ENCODE measurements at regions not wholly inside any gene's neighbourhood (a gene's known extent, or its start where the extent isn't known, plus 50 kb on each side); places are given as distances from the start of the nearest gene placed in this dataset.

GRCh38 chr17:72239548-72239947, 118.7 kb downstream of the SOX9 start:
- Histone ChIP-seq H3K9me3 (ENCODE audit: control insufficient read depth, low read length) (peaks cover 9% of the 10 kb centered on the region), H3K9ac (ENCODE audit: extremely low read depth, low read length, poor library complexity, severe bottlenecking) (no peak overlapping the region), H3K36me3 (ENCODE audit: control insufficient read depth, insufficient read depth, low read length) (no peaks in the 10 kb centered on the region), H3K27me3 (ENCODE audit: control insufficient read depth, insufficient read depth, low read length, poor library complexity, severe bottlenecking) (peaks cover 13% of the 10 kb centered on the region), H3K27ac (ENCODE audit: low read depth, low read length) (no peak overlapping the region), H3K4me3 (ENCODE audit: low read length) (no peak overlapping the region), H3K4me1 (ENCODE audit: control insufficient read depth, insufficient read depth, low read length) (no peaks in the 10 kb centered on the region)
- no peak overlapping the region for H3K27ac Mint-ChIP-seq
- DNase-seq = no peak
- H3K9me3 Mint-ChIP-seq = peaks cover 9% of the 10 kb centered on the region
- 94 to 100% methylated on average over 4 to 5 of the region's 5 CpGs for WGBS, 2 experiments (ENCODE audit: insufficient coverage in 1 of 2, insufficient read length in 1 of 2)
- no peak overlapping the region for H3K4me3 Mint-ChIP-seq
- H3K27me3 Mint-ChIP-seq (ENCODE audit: insufficient read depth) = peaks cover 62% of the 10 kb centered on the region
- H3K36me3 Mint-ChIP-seq (ENCODE audit: low read depth) = no peaks in the 10 kb centered on the region
- peaks cover 4% of the 10 kb centered on the region for H3K4me1 Mint-ChIP-seq
- TF ChIP-seq, protein P1, sequence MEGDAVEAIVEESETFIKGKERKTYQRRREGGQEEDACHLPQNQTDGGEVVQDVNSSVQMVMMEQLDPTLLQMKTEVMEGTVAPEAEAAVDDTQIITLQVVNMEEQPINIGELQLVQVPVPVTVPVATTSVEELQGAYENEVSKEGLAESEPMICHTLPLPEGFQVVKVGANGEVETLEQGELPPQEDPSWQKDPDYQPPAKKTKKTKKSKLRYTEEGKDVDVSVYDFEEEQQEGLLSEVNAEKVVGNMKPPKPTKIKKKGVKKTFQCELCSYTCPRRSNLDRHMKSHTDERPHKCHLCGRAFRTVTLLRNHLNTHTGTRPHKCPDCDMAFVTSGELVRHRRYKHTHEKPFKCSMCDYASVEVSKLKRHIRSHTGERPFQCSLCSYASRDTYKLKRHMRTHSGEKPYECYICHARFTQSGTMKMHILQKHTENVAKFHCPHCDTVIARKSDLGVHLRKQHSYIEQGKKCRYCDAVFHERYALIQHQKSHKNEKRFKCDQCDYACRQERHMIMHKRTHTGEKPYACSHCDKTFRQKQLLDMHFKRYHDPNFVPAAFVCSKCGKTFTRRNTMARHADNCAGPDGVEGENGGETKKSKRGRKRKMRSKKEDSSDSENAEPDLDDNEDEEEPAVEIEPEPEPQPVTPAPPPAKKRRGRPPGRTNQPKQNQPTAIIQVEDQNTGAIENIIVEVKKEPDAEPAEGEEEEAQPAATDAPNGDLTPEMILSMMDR (conservative IDR thresholded peaks at IDR 0.05) = no peak

DNA sequence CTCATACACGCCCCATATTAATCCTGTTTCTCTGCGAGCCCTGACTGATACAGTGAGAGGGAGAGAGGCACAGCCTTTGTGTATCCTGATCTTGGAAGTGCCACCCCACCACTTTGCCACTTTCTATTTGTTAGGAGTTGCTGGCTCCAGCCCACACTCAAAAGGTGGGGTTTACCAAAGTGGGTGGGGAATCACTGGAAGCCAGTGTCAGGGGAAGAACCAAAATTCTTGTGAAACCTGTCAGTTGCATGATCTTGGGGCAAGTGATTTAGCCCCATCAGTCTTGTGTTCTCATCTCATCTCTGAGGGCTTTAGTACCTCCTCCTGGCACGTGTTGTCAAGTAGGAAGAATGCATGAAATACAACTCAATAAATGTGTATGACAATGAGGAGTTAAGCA, 119.5 kb downstream of the SOX9 start:
- peaks cover 9% of the 10 kb centered on the region for H3K9me3 ChIP-seq (ENCODE audit: control insufficient read depth, low read length)
- H3K4me1 Mint-ChIP-seq = no peaks in the 10 kb centered on the region
- peaks cover 9% of the 10 kb centered on the region for H3K9me3 Mint-ChIP-seq
- H3K27me3 ChIP-seq (ENCODE audit: control insufficient read depth, insufficient read depth, low read length, poor library complexity, severe bottlenecking) = peaks cover 13% of the 10 kb centered on the region
- no peak overlapping the region for H3K27ac Mint-ChIP-seq
- TF ChIP-seq, protein P1 (conservative IDR thresholded peaks at IDR 0.05) = no peak
- no peak overlapping the region for H3K9ac ChIP-seq (ENCODE audit: extremely low read depth, low read length, poor library complexity, severe bottlenecking)
- no peak overlapping the region for H3K27ac ChIP-seq (ENCODE audit: low read depth, low read length)
- no peak overlapping the region for H3K4me3 ChIP-seq (ENCODE audit: low read length)
- no peak overlapping the region for H3K4me3 Mint-ChIP-seq
- H3K4me1 ChIP-seq (ENCODE audit: control insufficient read depth, insufficient read depth, low read length) = no peaks in the 10 kb centered on the region
- DNase-seq = no peak
- 89 to 93% methylated on average over 2 of the region's 3 CpGs for WGBS, 2 experiments (ENCODE audit: insufficient coverage in 1 of 2, insufficient read length in 1 of 2)
- H3K36me3 ChIP-seq (ENCODE audit: control insufficient read depth, insufficient read depth, low read length) = no peaks in the 10 kb centered on the region
- peaks cover 57% of the 10 kb centered on the region for H3K27me3 Mint-ChIP-seq (ENCODE audit: insufficient read depth)
- no peaks in the 10 kb centered on the region for H3K36me3 Mint-ChIP-seq (ENCODE audit: low read depth)

DNA sequence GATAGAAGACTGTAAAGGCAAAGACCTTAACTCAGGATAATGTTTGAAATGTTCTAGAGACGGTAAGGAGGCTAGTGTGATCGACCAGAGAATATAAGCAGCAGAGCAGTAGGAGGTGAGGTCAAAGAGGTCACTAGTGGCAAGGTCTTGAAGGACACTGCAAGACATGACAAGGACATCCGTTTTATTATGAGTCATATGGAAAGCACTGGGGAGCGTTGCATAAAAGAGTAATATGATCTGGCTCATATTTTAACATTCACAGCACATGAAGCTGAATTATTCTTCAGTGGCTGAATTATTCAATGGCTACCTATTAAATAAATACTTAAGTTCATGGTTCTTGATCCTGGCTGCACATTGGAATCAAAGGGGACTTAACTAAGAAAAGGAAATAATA, 123.7 kb downstream of the SOX9 start:
- H3K9ac ChIP-seq (ENCODE audit: extremely low read depth, low read length, poor library complexity, severe bottlenecking) = no peak overlapping the region
- Mint-ChIP-seq H3K36me3 (ENCODE audit: low read depth) (no peaks in the 10 kb centered on the region), H3K9me3 (peaks cover 4% of the 10 kb centered on the region), H3K27me3 (ENCODE audit: insufficient read depth) (peaks cover 70% of the 10 kb centered on the region), H3K27ac (no peak overlapping the region), H3K4me1 (no peaks in the 10 kb centered on the region), H3K4me3 (no peak overlapping the region)
- WGBS, 2 experiments (ENCODE audit: insufficient coverage in 1 of 2, insufficient read length in 1 of 2) = 90 to 95% methylated on average over 4 of the region's 4 CpGs
- H3K4me1 ChIP-seq (ENCODE audit: control insufficient read depth, insufficient read depth, low read length) = no peaks in the 10 kb centered on the region
- no peak for DNase-seq
- H3K9me3 ChIP-seq (ENCODE audit: control insufficient read depth, low read length) = no peaks in the 10 kb centered on the region
- no peak overlapping the region for H3K27ac ChIP-seq (ENCODE audit: low read depth, low read length)
- peaks cover 10% of the 10 kb centered on the region for H3K27me3 ChIP-seq (ENCODE audit: control insufficient read depth, insufficient read depth, low read length, poor library complexity, severe bottlenecking)
- TF ChIP-seq, protein P1 (conservative IDR thresholded peaks at IDR 0.05) = no peak
- H3K36me3 ChIP-seq (ENCODE audit: control insufficient read depth, insufficient read depth, low read length) = no peaks in the 10 kb centered on the region
- H3K4me3 ChIP-seq (ENCODE audit: low read length) = no peak overlapping the region

Measured in endodermal cell (in vitro differentiated cells).